ENCODE measurements at regions not wholly inside any gene's neighbourhood (a gene's known extent, or its start where the extent isn't known, plus 50 kb on each side); places are given as distances from the start of the nearest gene placed in this dataset.

DNA sequence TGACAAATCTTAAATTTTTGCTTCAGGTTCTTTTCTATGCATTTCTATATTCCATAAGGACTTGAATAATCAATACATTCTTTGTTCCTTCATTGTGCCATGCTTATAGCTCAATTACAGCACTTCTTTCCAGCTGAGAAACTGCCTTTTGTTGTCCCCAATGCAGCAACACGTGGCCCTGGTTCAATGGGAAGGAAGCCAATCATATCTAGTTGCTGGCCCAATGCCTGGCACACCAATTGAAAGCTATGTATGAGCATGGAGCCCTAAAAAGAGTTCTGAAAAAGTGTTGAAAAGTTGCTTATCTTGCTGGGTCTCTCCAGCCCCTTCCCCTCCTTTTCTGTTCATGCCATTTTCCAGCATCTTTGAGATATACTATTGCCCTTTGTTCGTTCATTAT lies 448.0 kb upstream of the FAT3 start:
- no peak overlapping the region for H3K4me3 ChIP-seq (ENCODE audit: low read depth, low read length)
- H3K36me3 ChIP-seq (ENCODE audit: control insufficient read depth, insufficient read depth, low read length): no peaks in the 10 kb centered on the region
- H3K4me1 ChIP-seq (ENCODE audit: control insufficient read depth, insufficient read depth, low read length): no peaks in the 10 kb centered on the region
- H3K9ac ChIP-seq (ENCODE audit: low read depth, low read length): no peak overlapping the region
- H3K27me3 ChIP-seq (ENCODE audit: control insufficient read depth, insufficient read depth, low read length): no peaks in the 10 kb centered on the region
- no peaks in the 10 kb centered on the region for H3K9me3 ChIP-seq (ENCODE audit: control insufficient read depth, insufficient read depth, low read length)

- Histone ChIP-seq H3K9me3 (ENCODE audit: control insufficient read depth, insufficient read depth, low read length) (no peaks in the 10 kb centered on the region), H3K36me3 (ENCODE audit: control insufficient read depth, insufficient read depth, low read length) (no peaks in the 10 kb centered on the region), H3K4me1 (ENCODE audit: control insufficient read depth, insufficient read depth, low read length) (no peaks in the 10 kb centered on the region), H3K27me3 (ENCODE audit: control insufficient read depth, insufficient read depth, low read length) (no peaks in the 10 kb centered on the region), H3K4me3 (ENCODE audit: low read depth, low read length) (no peak overlapping the region), H3K9ac (ENCODE audit: low read depth, low read length) (no peak overlapping the region)
Observed at GRCh38 chr11:91773090-91773489, 451.5 kb upstream of the FAT3 start.

DNA sequence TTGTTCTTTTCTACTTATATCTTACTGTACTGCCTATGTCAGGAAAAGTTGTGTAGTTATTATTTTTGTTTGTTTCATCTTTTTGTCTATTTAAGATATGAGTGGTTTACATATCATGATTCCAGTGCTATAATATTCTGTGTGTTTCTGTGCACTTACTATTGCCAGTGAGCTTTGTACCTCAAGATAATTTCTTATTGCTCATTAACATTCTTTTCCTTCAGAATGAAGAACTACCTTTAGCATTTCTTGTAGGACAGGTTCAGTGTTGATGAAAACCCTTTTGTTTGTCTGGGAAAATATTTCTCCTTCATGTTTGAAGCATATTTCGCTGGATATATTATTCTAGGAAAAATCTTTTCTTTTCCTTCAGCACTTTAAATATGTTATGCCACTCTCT lies 452.7 kb upstream of the FAT3 start:
- H3K9me3 ChIP-seq (ENCODE audit: control insufficient read depth, insufficient read depth, low read length): no peaks in the 10 kb centered on the region
- H3K4me3 ChIP-seq (ENCODE audit: low read depth, low read length): no peak overlapping the region
- no peaks in the 10 kb centered on the region for H3K36me3 ChIP-seq (ENCODE audit: control insufficient read depth, insufficient read depth, low read length)
- H3K9ac ChIP-seq (ENCODE audit: low read depth, low read length): no peak overlapping the region
- no peaks in the 10 kb centered on the region for H3K27me3 ChIP-seq (ENCODE audit: control insufficient read depth, insufficient read depth, low read length)
- no peaks in the 10 kb centered on the region for H3K4me1 ChIP-seq (ENCODE audit: control insufficient read depth, insufficient read depth, low read length)

DNA sequence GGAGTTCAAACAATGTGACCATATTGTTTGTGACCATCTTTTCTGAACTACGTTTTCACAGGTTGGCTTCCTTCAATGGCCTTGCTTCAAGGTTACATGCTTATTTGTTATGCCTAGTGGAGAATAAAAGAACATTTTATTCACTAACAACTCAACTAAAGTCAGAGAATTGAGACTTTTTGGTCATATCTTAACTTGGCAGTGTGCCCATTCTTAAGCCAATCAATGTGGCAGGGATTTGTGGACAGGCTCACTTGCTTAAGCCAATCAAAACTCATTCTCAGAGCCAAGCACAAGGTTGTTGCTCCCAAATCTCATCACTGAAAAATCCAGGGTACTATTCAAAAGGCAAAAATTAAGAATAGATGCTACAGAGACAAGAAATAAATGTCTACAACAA lies 455.8 kb upstream of the FAT3 start:
- Histone ChIP-seq H3K4me1 (ENCODE audit: control insufficient read depth, insufficient read depth, low read length) (no peaks in the 10 kb centered on the region), H3K27me3 (ENCODE audit: control insufficient read depth, insufficient read depth, low read length) (no peaks in the 10 kb centered on the region), H3K9me3 (ENCODE audit: control insufficient read depth, insufficient read depth, low read length) (no peaks in the 10 kb centered on the region), H3K4me3 (ENCODE audit: low read depth, low read length) (no peak overlapping the region), H3K9ac (ENCODE audit: low read depth, low read length) (no peak overlapping the region), H3K36me3 (ENCODE audit: control insufficient read depth, insufficient read depth, low read length) (no peaks in the 10 kb centered on the region)

GRCh38 chr11:91763331-91763730 lies 461.3 kb upstream of the FAT3 start:
- Histone ChIP-seq H3K9ac (ENCODE audit: low read depth, low read length) (no peak overlapping the region), H3K9me3 (ENCODE audit: control insufficient read depth, insufficient read depth, low read length) (no peaks in the 10 kb centered on the region), H3K4me1 (ENCODE audit: control insufficient read depth, insufficient read depth, low read length) (no peaks in the 10 kb centered on the region), H3K36me3 (ENCODE audit: control insufficient read depth, insufficient read depth, low read length) (no peaks in the 10 kb centered on the region), H3K27me3 (ENCODE audit: control insufficient read depth, insufficient read depth, low read length) (no peaks in the 10 kb centered on the region), H3K4me3 (ENCODE audit: low read depth, low read length) (no peak overlapping the region)

- H3K27me3 ChIP-seq (ENCODE audit: control insufficient read depth, insufficient read depth, low read length): no peaks in the 10 kb centered on the region
- H3K9me3 ChIP-seq (ENCODE audit: control insufficient read depth, insufficient read depth, low read length): no peaks in the 10 kb centered on the region
- H3K9ac ChIP-seq (ENCODE audit: low read depth, low read length): no peak overlapping the region
- H3K4me1 ChIP-seq (ENCODE audit: control insufficient read depth, insufficient read depth, low read length): no peaks in the 10 kb centered on the region
- no peaks in the 10 kb centered on the region for H3K36me3 ChIP-seq (ENCODE audit: control insufficient read depth, insufficient read depth, low read length)
- no peak overlapping the region for H3K4me3 ChIP-seq (ENCODE audit: low read depth, low read length)
Observed at GRCh38 chr11:91761406-91762025, 463.1 kb upstream of the FAT3 start.

DNA sequence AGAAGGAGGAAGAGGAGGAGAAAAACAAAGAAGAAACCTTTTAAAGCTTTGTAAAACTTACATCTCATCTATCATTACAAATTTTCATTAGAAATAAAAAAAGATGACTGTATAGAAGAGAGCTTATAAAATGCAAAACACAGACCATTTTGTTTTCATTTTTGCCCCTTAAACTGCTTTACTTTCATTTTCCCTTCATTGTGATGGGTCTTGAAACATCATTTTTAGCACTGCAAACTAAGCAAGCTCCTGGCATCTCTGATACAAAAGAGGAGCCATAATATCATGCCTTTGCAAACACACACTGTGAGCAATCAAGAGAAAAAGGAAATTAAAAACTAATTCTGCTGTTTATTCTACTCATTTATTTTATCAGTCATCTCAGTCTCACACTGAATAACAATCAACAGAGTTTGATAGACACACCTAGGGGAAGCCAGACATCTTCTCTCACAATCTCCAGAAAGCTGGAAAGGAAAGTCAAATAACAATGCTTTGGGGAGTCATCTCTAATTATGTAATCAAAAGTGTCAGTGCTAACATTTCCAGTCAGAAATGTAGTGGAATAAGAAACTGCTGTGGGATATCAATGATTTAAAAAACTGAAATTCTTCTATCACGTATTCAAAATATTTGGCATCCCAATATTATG lies 467.7 kb upstream of the FAT3 start:
- H3K9ac ChIP-seq (ENCODE audit: low read depth, low read length): no peak overlapping the region
- H3K9me3 ChIP-seq (ENCODE audit: control insufficient read depth, insufficient read depth, low read length): no peaks in the 10 kb centered on the region
- no peaks in the 10 kb centered on the region for H3K27me3 ChIP-seq (ENCODE audit: control insufficient read depth, insufficient read depth, low read length)
- no peak overlapping the region for H3K4me3 ChIP-seq (ENCODE audit: low read depth, low read length)
- no peaks in the 10 kb centered on the region for H3K36me3 ChIP-seq (ENCODE audit: control insufficient read depth, insufficient read depth, low read length)
- no peaks in the 10 kb centered on the region for H3K4me1 ChIP-seq (ENCODE audit: control insufficient read depth, insufficient read depth, low read length)

DNA sequence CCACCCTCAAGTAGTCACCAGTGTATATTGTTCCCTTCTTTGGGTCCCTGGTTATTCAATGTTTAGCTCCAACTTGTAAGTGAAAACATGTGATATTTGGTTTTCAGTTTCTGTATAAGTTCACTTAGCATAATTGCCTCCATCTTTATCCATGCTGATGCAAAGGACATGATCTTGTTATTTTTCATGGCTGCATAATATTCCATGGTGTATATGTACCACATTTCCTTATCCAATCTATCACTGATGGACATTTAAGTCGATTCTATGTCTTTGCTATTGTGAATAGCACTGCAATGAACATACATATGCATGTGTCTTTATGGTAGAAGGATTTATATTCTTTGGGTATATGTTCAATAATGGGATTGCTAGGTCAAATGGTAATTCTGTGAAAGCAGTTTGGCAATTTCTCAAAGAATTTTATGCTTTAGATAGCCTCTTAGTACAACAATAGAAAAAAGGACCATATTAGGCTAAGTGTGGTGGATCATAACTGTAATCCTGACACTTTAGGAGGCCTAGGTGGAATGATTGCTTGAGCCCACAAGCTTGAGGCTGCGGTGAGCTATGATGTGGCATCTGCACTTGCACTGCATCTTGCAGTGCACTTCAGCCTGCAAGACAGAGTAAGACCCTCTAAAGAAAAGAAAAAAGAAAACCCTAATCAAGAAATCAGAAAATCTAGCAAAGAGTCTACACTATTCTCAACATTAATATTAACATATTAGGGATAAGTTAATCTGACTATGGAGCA lies 468.5 kb upstream of the FAT3 start:
- no peaks in the 10 kb centered on the region for H3K27me3 ChIP-seq (ENCODE audit: control insufficient read depth, insufficient read depth, low read length)
- H3K9ac ChIP-seq (ENCODE audit: low read depth, low read length): no peak overlapping the region
- no peaks in the 10 kb centered on the region for H3K9me3 ChIP-seq (ENCODE audit: control insufficient read depth, insufficient read depth, low read length)
- H3K36me3 ChIP-seq (ENCODE audit: control insufficient read depth, insufficient read depth, low read length): no peaks in the 10 kb centered on the region
- no peaks in the 10 kb centered on the region for H3K4me1 ChIP-seq (ENCODE audit: control insufficient read depth, insufficient read depth, low read length)
- no peak overlapping the region for H3K4me3 ChIP-seq (ENCODE audit: low read depth, low read length)

GRCh38 chr11:91755526-91755925 lies 469.1 kb upstream of the FAT3 start:
- H3K4me1 ChIP-seq (ENCODE audit: control insufficient read depth, insufficient read depth, low read length): no peaks in the 10 kb centered on the region
- H3K9ac ChIP-seq (ENCODE audit: low read depth, low read length): no peak overlapping the region
- no peaks in the 10 kb centered on the region for H3K27me3 ChIP-seq (ENCODE audit: control insufficient read depth, insufficient read depth, low read length)
- H3K9me3 ChIP-seq (ENCODE audit: control insufficient read depth, insufficient read depth, low read length): no peaks in the 10 kb centered on the region
- H3K36me3 ChIP-seq (ENCODE audit: control insufficient read depth, insufficient read depth, low read length): no peaks in the 10 kb centered on the region
- no peak overlapping the region for H3K4me3 ChIP-seq (ENCODE audit: low read depth, low read length)

GRCh38 chr11:91749251-91749650 lies 475.4 kb upstream of the FAT3 start:
- H3K36me3 ChIP-seq (ENCODE audit: control insufficient read depth, insufficient read depth, low read length): no peaks in the 10 kb centered on the region
- no peak overlapping the region for H3K4me3 ChIP-seq (ENCODE audit: low read depth, low read length)
- H3K27me3 ChIP-seq (ENCODE audit: control insufficient read depth, insufficient read depth, low read length): no peaks in the 10 kb centered on the region
- no peak overlapping the region for H3K9ac ChIP-seq (ENCODE audit: low read depth, low read length)
- H3K4me1 ChIP-seq (ENCODE audit: control insufficient read depth, insufficient read depth, low read length): no peaks in the 10 kb centered on the region
- no peaks in the 10 kb centered on the region for H3K9me3 ChIP-seq (ENCODE audit: control insufficient read depth, insufficient read depth, low read length)

DNA sequence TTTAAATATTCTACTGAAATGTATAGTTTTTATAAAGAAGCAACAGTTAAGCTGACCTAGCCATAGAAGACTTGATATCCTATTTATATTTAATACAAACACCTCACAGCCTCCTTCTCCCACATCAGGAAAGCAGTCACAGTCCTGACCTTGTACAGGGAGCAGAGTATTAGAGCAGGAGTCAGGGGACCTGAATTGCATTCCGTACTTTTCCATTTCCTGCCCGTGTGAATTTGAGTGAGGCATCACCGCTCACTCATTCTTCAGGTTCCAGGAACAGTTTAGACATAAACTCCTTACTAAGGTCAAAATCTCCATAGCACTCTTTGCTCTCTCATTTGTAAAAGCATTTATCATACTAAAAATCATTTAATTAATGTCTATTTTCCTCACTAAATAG lies 482.5 kb upstream of the FAT3 start:
- Histone ChIP-seq H3K27me3 (ENCODE audit: control insufficient read depth, insufficient read depth, low read length) (no peaks in the 10 kb centered on the region), H3K4me1 (ENCODE audit: control insufficient read depth, insufficient read depth, low read length) (no peaks in the 10 kb centered on the region), H3K36me3 (ENCODE audit: control insufficient read depth, insufficient read depth, low read length) (no peaks in the 10 kb centered on the region), H3K9ac (ENCODE audit: low read depth, low read length) (no peak overlapping the region), H3K4me3 (ENCODE audit: low read depth, low read length) (no peak overlapping the region), H3K9me3 (ENCODE audit: control insufficient read depth, insufficient read depth, low read length) (no peaks in the 10 kb centered on the region)

- no peaks in the 10 kb centered on the region for H3K4me1 ChIP-seq (ENCODE audit: control insufficient read depth, insufficient read depth, low read length)
- H3K9me3 ChIP-seq (ENCODE audit: control insufficient read depth, insufficient read depth, low read length): no peaks in the 10 kb centered on the region
- H3K4me3 ChIP-seq (ENCODE audit: low read depth, low read length): no peak overlapping the region
- no peaks in the 10 kb centered on the region for H3K36me3 ChIP-seq (ENCODE audit: control insufficient read depth, insufficient read depth, low read length)
- no peak overlapping the region for H3K9ac ChIP-seq (ENCODE audit: low read depth, low read length)
- H3K27me3 ChIP-seq (ENCODE audit: control insufficient read depth, insufficient read depth, low read length): no peaks in the 10 kb centered on the region
Observed at GRCh38 chr11:91731051-91731450, 493.6 kb upstream of the FAT3 start.
